ENCODE measurements at regions not wholly inside any gene's neighbourhood (a gene's known extent, or its start where the extent isn't known, plus 50 kb on each side); places are given as distances from the start of the nearest gene placed in this dataset.

DNA sequence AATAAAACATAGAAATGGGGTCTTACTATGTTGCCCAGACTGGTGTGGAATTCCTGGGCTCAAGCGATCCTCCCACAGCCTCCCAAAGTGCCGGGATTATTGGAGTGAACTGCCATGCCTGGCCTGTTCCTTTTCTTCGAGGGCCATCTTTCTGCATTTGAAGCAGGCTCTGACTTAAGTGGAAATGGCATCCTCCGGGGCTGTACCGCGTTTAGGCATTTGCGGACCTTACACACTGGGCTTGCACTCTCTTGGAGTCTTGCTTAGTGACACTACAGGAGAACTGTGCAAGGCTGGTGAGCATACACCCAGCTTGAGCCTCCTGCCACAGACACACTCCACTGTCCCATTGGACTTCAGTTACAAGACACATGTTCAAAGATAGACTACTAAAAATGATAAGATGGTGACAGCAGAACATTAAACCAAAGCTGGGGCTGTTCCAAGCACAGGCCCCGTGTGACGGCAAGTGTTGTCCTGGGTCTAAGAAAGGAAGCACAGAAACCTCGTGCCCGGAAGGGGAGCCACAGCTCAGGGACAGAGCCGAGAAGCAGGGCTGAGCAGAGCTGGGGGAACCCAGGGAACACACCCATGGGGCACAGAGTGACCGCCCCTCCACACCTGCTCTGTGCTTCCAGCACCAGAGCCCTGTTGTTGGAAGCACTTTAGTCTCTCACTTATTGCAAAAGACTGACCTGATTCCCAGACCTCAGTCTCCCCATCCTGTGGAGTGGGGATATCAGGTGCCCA, 59.0 kb upstream of the SHANK2 start:
- ATAC-seq (ENCODE audit: low FRiP score in 2 of 2) = no peak
- no peak overlapping the region for H3K4me3 ChIP-seq
- TF ChIP-seq, protein P1, sequence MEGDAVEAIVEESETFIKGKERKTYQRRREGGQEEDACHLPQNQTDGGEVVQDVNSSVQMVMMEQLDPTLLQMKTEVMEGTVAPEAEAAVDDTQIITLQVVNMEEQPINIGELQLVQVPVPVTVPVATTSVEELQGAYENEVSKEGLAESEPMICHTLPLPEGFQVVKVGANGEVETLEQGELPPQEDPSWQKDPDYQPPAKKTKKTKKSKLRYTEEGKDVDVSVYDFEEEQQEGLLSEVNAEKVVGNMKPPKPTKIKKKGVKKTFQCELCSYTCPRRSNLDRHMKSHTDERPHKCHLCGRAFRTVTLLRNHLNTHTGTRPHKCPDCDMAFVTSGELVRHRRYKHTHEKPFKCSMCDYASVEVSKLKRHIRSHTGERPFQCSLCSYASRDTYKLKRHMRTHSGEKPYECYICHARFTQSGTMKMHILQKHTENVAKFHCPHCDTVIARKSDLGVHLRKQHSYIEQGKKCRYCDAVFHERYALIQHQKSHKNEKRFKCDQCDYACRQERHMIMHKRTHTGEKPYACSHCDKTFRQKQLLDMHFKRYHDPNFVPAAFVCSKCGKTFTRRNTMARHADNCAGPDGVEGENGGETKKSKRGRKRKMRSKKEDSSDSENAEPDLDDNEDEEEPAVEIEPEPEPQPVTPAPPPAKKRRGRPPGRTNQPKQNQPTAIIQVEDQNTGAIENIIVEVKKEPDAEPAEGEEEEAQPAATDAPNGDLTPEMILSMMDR (IDR thresholded peaks at IDR 0.05) = no peak
- TF ChIP-seq EP300 (IDR thresholded peaks at IDR 0.05) = no peak
- no peak for TF ChIP-seq POLR2A (IDR thresholded peaks at IDR 0.05)
- no peak for TF ChIP-seq POLR2AphosphoS5 (IDR thresholded peaks at IDR 0.05)
- H3K9me3 ChIP-seq = no peaks in the 10 kb centered on the region
- no peaks in the 10 kb centered on the region for H3K27me3 ChIP-seq
- 85 to 89% methylated on average over 12 to 13 of the region's 13 CpGs for WGBS, 2 donors
- DNase-seq = peak in 1 of 2 donors; percentile 8
- no peak overlapping the region for H3K27ac ChIP-seq
- no peaks in the 10 kb centered on the region for H3K36me3 ChIP-seq
- H3K4me1 ChIP-seq = no peaks in the 10 kb centered on the region

DNA sequence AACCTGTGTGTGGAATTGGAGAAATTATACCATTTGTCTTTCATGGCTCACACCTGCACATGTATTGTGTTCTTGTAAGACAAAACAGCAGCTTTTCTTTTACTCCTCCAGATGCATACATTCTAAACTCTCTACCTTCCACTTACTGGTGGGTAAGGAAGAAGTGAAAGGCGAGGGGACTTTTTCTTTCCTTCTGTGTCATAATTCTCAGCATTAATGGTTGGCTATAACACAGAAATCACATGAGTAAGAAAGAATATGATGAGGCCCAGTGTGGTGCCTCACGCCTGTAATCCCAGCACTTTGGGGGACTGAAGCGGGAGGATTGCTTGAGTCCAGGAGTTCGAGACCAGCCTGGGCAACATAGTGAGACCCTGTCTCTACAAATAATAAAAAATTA, 57.8 kb upstream of the SHANK2 start:
- Histone ChIP-seq H3K27me3 (no peaks in the 10 kb centered on the region), H3K4me1 (no peaks in the 10 kb centered on the region), H3K27ac (no peak overlapping the region), H3K4me3 (no peak overlapping the region), H3K9me3 (no peaks in the 10 kb centered on the region), H3K36me3 (no peaks in the 10 kb centered on the region)
- no peak for ATAC-seq (ENCODE audit: low FRiP score in 2 of 2)
- TF ChIP-seq, protein P1 (IDR thresholded peaks at IDR 0.05) = no peak
- no peak for TF ChIP-seq POLR2AphosphoS5 (IDR thresholded peaks at IDR 0.05)
- TF ChIP-seq POLR2A (IDR thresholded peaks at IDR 0.05) = no peak
- no peak for TF ChIP-seq EP300 (IDR thresholded peaks at IDR 0.05)
- no peak for DNase-seq
- WGBS, 2 donors = 87 to 91% methylated on average over 4 of the region's 4 CpGs

DNA sequence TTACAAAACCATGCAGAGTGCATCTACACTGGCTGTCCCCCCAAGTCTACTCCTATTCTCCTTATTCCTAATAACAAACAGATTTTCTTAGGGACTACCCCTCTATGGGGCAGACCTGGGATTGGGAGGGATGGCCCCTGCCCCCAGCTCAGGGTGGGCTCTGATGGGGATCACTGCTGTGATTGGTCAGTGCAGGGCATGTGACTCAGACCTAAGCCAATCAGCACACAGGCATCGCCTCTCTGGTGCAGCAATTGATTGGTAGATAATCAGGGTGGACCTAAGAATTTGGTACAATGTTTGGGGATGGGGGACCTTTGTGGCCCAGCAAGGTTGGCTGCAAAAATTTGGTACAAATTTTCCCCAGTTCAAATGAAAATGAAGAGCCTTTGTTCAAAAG, 57.2 kb upstream of the SHANK2 start:
- TF ChIP-seq POLR2AphosphoS5 (IDR thresholded peaks at IDR 0.05) = no peak
- 82 to 92% methylated on average over 1 of the region's 1 CpG for WGBS, 2 donors
- ATAC-seq (ENCODE audit: low FRiP score in 2 of 2) = no peak
- DNase-seq = peak in 1 of 2 donors; percentile 6
- Histone ChIP-seq H3K4me1 (no peaks in the 10 kb centered on the region), H3K27me3 (no peaks in the 10 kb centered on the region), H3K36me3 (no peaks in the 10 kb centered on the region), H3K4me3 (no peak overlapping the region), H3K27ac (no peak overlapping the region), H3K9me3 (no peaks in the 10 kb centered on the region)

DNA sequence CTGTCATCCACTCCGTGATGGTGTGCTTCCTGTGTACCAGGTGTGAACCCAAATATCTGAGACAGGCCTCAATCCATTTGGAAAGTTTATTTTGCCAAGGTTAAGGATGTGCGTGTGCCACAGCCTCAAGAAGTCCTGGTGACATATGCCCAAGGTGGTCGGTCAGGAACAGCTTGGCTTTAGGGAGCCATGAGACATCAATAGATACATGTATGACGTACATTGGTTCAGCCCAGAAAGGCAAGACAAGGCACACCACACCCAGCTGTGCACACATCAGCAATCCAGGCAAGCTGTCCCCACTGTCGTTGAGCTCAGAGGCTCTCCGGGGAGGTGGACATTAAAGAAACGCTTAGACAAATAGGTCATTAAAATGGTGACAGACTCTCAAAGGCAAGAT, 56.8 kb upstream of the SHANK2 start:
- WGBS, 2 donors = 92 to 97% methylated on average over 7 of the region's 7 CpGs
- Histone ChIP-seq H3K4me1 (no peaks in the 10 kb centered on the region), H3K27ac (no peak overlapping the region), H3K36me3 (no peaks in the 10 kb centered on the region), H3K27me3 (no peaks in the 10 kb centered on the region), H3K9me3 (no peaks in the 10 kb centered on the region), H3K4me3 (no peak overlapping the region)
- DNase-seq = peak in 1 of 2 donors; percentile 8
- TF ChIP-seq POLR2A (IDR thresholded peaks at IDR 0.05) (no peak), EP300 (IDR thresholded peaks at IDR 0.05) (no peak)
- ATAC-seq (ENCODE audit: low FRiP score in 2 of 2) = no peak

DNA sequence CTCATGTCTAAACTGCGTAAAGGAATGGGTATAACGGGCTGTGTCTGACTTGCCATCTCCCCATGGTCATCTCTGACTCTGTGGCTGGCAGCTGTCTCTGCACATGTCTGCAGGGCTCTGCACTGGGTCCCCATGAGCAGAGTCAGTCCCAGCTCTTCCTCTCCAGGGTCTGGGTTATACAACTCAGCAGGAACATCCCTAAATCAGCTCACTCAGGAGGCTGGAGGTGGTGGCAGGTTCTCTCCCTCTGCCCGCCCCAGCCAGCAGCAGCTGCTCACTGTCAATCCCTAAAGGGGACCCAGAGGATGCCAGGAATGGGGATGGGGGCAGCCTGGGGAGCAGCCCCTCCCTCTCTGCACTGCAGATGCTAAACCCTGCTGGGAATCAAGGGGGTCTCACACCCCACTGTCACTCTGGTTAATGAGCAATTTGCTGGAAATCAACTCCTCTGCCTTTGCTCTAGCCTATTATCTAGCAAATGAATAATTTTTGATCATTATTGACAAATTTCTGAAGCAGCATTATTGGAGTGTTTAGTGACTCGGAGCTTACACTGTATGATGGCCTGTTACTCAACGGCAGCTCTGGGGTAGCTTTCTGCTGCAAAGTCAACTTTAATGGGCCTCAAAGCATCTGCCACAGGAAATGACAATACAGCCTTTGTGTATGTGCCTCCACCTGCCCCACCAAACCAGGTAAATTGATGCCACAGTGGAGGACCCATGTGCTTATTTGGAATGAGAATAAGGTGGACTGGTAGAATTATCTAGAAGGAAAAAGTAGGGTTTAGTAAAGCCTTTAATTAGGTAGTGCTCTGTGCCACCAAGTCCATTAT, 55.7 kb upstream of the SHANK2 start:
- H3K27me3 ChIP-seq = no peaks in the 10 kb centered on the region
- H3K4me1 ChIP-seq = no peaks in the 10 kb centered on the region
- 83 to 92% methylated on average over 4 to 5 of the region's 5 CpGs for WGBS, 2 donors
- H3K36me3 ChIP-seq = no peaks in the 10 kb centered on the region
- no peak overlapping the region for H3K27ac ChIP-seq
- no peak overlapping the region for H3K4me3 ChIP-seq
- no peaks in the 10 kb centered on the region for H3K9me3 ChIP-seq
- TF ChIP-seq, protein P1 (IDR thresholded peaks at IDR 0.05) = no peak
- TF ChIP-seq POLR2AphosphoS5 (IDR thresholded peaks at IDR 0.05) (no peak), POLR2A (IDR thresholded peaks at IDR 0.05) (no peak), EP300 (IDR thresholded peaks at IDR 0.05) (no peak)
- no peak for ATAC-seq (ENCODE audit: low FRiP score in 2 of 2)
- DNase-seq = no peak

Data from upper lobe of left lung (tissue), 6 donors.